Heart left ventricle (tissue), 16 donors: ENCODE measurements at regions not wholly inside any gene's neighbourhood (a gene's known extent, or its start where the extent isn't known, plus 50 kb on each side); places are given as distances from the start of the nearest gene placed in this dataset.
A peak's percentile ranks its signal among the peaks of the same experiment; 100 is the strongest.

Source experiments
- ATAC-seq, 4 donors: fragments of 200-7000 bp; cut with Tn5 transposase; one replicate each; pipeline ENCODE4 v1.9.1; 2020 to 2022; ENCODE audit warnings: moderate library complexity in 4 of 4, mild to moderate bottlenecking in 3 of 4, moderate number of reproducible peaks in 1 of 4
- DNase-seq, 5 donors: peaks; one replicate each; pipeline ENCODE4 v3.0.0-alpha.2; 2020
- H3K27ac ChIP-seq, 12 donors: fragments of 200-600 bp; sonication (generic) in 4 of 12; one replicate each; pipeline versions ENCODE4 v1.5.0 to v1.8.0; 2016 to 2022; ENCODE audit warnings: mild to moderate bottlenecking in 2 of 12
- H3K27me3 ChIP-seq, 9 donors: fragments of 200-600 bp; sonication (generic) in 2 of 9; one replicate each; pipeline versions ENCODE4 v1.5.1 to v1.8.0; 2016 to 2022; ENCODE audit warnings: mild to moderate bottlenecking in 3 of 9
- H3K36me3 ChIP-seq, 9 donors: fragments of 200-600 bp; sonication (generic) in 2 of 9; one replicate each; pipeline versions ENCODE4 v1.5.0 to v1.8.0; 2018 to 2022; ENCODE audit warnings: mild to moderate bottlenecking in 2 of 9
- H3K4me1 ChIP-seq, 12 donors: fragments of 200-600 bp; sonication (generic) in 4 of 12; one replicate each; pipeline versions ENCODE4 v1.5.0 to v1.8.0; 2016 to 2022; ENCODE audit warnings: mild to moderate bottlenecking in 3 of 12
- H3K4me3 ChIP-seq, 12 donors: fragments of 200-600 bp; sonication (generic) in 4 of 12; one replicate each; pipeline versions ENCODE4 v1.5.0 to v1.8.0; 2017 to 2022; ENCODE audit warnings: mild to moderate bottlenecking in 9 of 12, moderate library complexity in 4 of 12
- H3K9me3 ChIP-seq, 12 donors: fragments of 200-600 bp; sonication (generic) in 4 of 12; one replicate each; pipeline versions ENCODE4 v1.5.0 to v1.8.0; 2016 to 2022; ENCODE audit warnings: mild to moderate bottlenecking in 1 of 12
- POLR2A ChIP-seq, 2 donors: fragments of 450-650 bp; IDR thresholded peaks; one replicate each; pipeline ENCODE4 v1.6.1; 2017; ENCODE audit warnings: antibody characterized with exemption in 2 of 2, mild to moderate bottlenecking in 2 of 2, moderate library complexity in 2 of 2
- WGBS, 4 donors: extraction: QIAGEN DNeasy Blood & Tissue Kit in 2 of 4; methylation state at CpG; one replicate each; pipeline versions ENCODE4 v1.1.5 to v1.1.7; 2013 to 2018; 5-methylcytosine and 5-hydroxymethylcytosine counted together
- intact Hi-C, 10 donors: fragments of 100-400 bp; cut with DNase I; formaldehyde crosslinking; loops; one replicate each; pipeline versions ENCODE4 v1.11.1 to v1.14.2; 2022
- TF ChIP-seq, protein P1 (sequence below), 12 donors: fragments of 200-600 bp; sonication (generic) in 4 of 12; IDR thresholded peaks; one replicate each; pipeline versions ENCODE4 v1.5.0 to v1.8.0; 2018 to 2022; ENCODE audit warnings: antibody characterized with exemption in 12 of 12, mild to moderate bottlenecking in 5 of 12
- donor health status: ischemic (EF 13 %, LVEDD 7.1; RV severe dilation, severe dysfunction).
- donor health status: healthy with polysubstance abuse.
- donor health status: DM: no; HTN: yes; CAD: no.
- donor health status: DM: no; HTN: no; CAD: no.
- donor health status: ischemic (EF 25% LVEDD 6.9; RV normal size, moderate dysfunction).
- donor health status: ischemic (EF 25% LVEDD 5.7; RV mildly dilated, moderate dysfunction).
- donor health status: healthy.
- donor health status: DM: yes; HTN: yes; CAD: no.
- donor health status: ischemic (EF 35%, LVEDD 5.7; RV mildly dilated, moderate dysfunction).
- donor health status: nonischemic (EF 11% LVEDD 7.7; RV severe dilation, severe dysfunction).
- donor health status: DM: yes; HTN: yes; CAD: no.
- donor health status: PGD.
- donor health status: ischemic (EF 29% LVEDD 5.4; RV normal size, mild dysfunction).
- donor health status: nonischemic (EF 23%, LVEDD 6.1; RV moderate dilation, normal function).

DNA sequence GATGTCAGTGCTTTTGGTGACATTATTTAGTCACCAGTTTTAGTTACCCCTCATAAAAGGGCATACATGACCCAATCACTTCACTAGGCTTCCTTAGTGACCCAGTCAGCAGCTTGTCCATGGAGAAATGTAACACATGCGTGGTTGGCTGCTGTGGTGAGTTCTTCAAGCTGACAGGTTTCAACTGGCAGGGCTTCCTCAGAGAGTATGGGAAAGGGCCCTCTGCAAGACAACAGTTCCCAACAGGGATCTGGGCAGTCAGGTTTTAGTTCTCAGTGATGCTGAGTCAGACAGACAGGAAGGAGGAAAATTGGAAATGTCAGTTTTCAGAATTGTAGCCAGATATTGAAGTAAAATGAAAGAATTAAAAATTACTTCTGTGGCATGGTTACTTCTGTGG lies 282.5 kb downstream of the TBL1XR1 start:
- Histone ChIP-seq H3K9me3 (no peaks in the 10 kb centered on the region), H3K27me3 (no peaks in the 10 kb centered on the region), H3K36me3 (no peaks in the 10 kb centered on the region), H3K4me3 (no peak overlapping the region), H3K27ac (no peak overlapping the region), H3K4me1 (no peaks in the 10 kb centered on the region)
- 84 to 94% (median 89%) methylated on average over 1 of the region's 1 CpG for WGBS, 4 donors
- DNase-seq (no peak), ATAC-seq (no peak)
- TF ChIP-seq, protein P1, sequence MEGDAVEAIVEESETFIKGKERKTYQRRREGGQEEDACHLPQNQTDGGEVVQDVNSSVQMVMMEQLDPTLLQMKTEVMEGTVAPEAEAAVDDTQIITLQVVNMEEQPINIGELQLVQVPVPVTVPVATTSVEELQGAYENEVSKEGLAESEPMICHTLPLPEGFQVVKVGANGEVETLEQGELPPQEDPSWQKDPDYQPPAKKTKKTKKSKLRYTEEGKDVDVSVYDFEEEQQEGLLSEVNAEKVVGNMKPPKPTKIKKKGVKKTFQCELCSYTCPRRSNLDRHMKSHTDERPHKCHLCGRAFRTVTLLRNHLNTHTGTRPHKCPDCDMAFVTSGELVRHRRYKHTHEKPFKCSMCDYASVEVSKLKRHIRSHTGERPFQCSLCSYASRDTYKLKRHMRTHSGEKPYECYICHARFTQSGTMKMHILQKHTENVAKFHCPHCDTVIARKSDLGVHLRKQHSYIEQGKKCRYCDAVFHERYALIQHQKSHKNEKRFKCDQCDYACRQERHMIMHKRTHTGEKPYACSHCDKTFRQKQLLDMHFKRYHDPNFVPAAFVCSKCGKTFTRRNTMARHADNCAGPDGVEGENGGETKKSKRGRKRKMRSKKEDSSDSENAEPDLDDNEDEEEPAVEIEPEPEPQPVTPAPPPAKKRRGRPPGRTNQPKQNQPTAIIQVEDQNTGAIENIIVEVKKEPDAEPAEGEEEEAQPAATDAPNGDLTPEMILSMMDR (IDR thresholded peaks at IDR 0.05): no peak
- TF ChIP-seq POLR2A (IDR thresholded peaks at IDR 0.05): no peak
- intact Hi-C loops: no loop called here

DNA sequence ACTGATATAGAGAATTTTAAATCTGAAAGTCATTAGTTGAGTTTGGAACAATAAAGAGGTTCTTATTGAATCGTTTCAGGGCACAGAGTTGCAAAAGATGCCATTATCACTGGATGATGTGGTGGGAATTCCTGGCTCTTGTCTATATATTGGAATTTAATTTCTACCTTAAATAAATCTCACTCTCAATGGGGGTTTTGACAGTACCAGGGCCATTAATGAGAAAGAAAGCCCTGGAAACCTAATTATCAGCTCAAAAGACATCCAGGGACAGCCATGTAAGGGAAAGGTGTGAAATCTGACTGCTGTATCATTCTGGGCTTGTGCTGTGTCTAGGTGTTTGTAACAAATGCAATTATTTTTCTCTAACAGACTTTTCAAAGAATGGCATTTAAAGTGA lies 285.7 kb downstream of the TBL1XR1 start:
- ATAC-seq: no peak
- intact Hi-C loops: no loop called here
- no peaks in the 10 kb centered on the region for H3K9me3 ChIP-seq
- WGBS, 4 donors: 82 to 97% (median 89%) methylated on average over 1 of the region's 1 CpG
- no peaks in the 10 kb centered on the region for H3K36me3 ChIP-seq
- TF ChIP-seq, protein P1 (IDR thresholded peaks at IDR 0.05): no peak
- TF ChIP-seq POLR2A (IDR thresholded peaks at IDR 0.05): no peak
- no peaks in the 10 kb centered on the region for H3K27me3 ChIP-seq
- DNase-seq: no peak
- H3K27ac ChIP-seq: no peak overlapping the region
- no peak overlapping the region for H3K4me3 ChIP-seq
- peaks cover 0 to 3% (median under 1%) of the 10 kb centered on the region in 12 donors for H3K4me1 ChIP-seq

DNA sequence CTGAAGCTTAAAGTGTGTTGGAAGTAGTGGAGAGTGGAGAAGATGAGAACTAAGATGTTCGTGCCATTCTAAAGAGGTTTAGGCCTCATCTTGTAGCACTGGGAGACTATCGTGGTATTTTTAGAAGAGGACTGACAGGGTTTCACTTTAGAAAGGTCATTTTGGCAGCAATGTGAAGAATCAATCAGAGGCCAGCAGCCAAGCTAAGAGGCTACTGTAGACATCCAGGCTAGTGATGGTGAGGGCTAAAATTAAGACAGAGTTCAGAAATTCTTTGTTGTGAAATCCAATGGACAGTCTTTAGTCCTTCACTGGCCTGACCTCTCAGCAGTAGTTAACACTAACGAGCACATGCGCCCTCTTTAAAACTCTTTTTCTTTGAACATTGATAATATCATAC lies 288.2 kb downstream of the TBL1XR1 start:
- TF ChIP-seq, protein P1 (IDR thresholded peaks at IDR 0.05): no peak
- no peak for TF ChIP-seq POLR2A (IDR thresholded peaks at IDR 0.05)
- Histone ChIP-seq H3K4me3 (no peak overlapping the region), H3K9me3 (no peaks in the 10 kb centered on the region), H3K27ac (no peak overlapping the region), H3K36me3 (no peaks in the 10 kb centered on the region), H3K4me1 (peaks cover 0 to 11% (median 3%) of the 10 kb centered on the region in 12 donors), H3K27me3 (no peaks in the 10 kb centered on the region)
- intact Hi-C loops: no loop called here
- WGBS, 4 donors: 65 to 81% (median 76%) methylated on average over 4 of the region's 4 CpGs
- ATAC-seq (no peak), DNase-seq (no peak)

DNA sequence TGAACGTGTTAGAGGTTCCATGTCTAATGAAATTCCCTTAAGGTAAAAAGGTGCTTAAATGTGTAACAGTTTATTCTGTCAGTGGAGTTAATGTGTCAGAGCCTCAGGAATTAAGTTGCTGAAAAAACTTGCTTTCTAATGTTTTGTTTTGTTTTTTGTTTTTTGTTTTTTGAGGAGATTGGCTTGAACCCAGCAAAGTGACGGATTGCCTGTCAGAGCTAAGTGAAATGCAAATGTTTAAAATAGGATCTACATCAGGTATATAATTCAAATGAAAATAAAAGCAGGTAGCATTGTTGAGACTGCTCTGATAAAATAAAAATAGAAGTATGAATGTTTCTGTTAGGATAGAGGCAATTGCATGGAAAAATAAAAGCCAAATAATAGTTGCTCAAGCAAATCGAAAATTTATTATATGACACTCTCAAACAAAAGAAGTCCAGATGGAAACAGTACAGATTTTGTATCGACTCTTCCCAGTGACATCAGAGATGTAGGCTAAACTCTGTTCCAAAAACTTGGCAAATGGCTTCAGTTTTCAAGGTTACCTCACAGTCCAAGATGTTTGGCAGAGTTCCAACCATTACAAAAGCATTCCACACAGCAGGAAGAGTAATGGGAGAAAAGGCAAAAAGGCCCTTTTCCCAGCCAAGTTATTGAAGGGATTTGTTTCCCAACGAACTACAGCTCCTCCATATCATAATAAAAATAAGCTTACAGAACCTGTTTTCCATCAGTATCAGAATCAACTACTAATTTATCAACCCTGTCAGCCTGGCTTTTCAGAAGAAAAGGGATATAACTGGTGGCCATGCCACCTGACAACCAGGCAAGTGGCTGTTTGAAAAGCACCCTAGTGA lies 291.0 kb downstream of the TBL1XR1 start:
- DNase-seq (peak in 2 of 5 donors; percentile 25 to 40), ATAC-seq (peak in 3 of 4 donors; percentile 50 to 63 (median 59))
- Histone ChIP-seq H3K27me3 (no peaks in the 10 kb centered on the region), H3K36me3 (no peaks in the 10 kb centered on the region), H3K9me3 (no peaks in the 10 kb centered on the region), H3K27ac (peak overlapping the region in 1 of 12 donors; percentile 28), H3K4me1 (peaks cover 0 to 11% (median 3%) of the 10 kb centered on the region in 12 donors), H3K4me3 (no peak overlapping the region)
- WGBS, 4 donors: 32 to 44% (median 39%) methylated on average over 5 of the region's 5 CpGs
- intact Hi-C loops: no loop called here
- TF ChIP-seq, protein P1 (IDR thresholded peaks at IDR 0.05): no peak
